ENCODE measurements at regions not wholly inside any gene's neighbourhood (a gene's known extent, or its start where the extent isn't known, plus 50 kb on each side); places are given as distances from the start of the nearest gene placed in this dataset.

- TF ChIP-seq EZH2 (IDR thresholded peaks at IDR 0.05; ENCODE audit: borderline replicate concordance, low read length) = no peak
- TF ChIP-seq CTCF (conservative IDR thresholded peaks at IDR 0.05 in 1 of 2, IDR thresholded peaks at IDR 0.05 in 1 of 2; ENCODE audit: extremely low read depth in 1 of 2, insufficient read depth in 1 of 2, low read depth in 1 of 2, low read length in 2 of 2) = no peak
Observed at GRCh38 chr1:223454959-223455358, 61.7 kb downstream of the CCDC185 start.

Data from mammary epithelial cell (primary cell).